Kidney (tissue), 13 donors: ENCODE measurements at regions not wholly inside any gene's neighbourhood (a gene's known extent, or its start where the extent isn't known, plus 50 kb on each side); places are given as distances from the start of the nearest gene placed in this dataset.

Source experiments
- DNase-seq, 5 donors: peaks; one replicate each; pipeline ENCODE4 v3.0.0-alpha.2; 2013 to 2020
- FAIRE-seq: peaks from 2 replicates; lab custom pipeline; 2012; peaks lifted over from hg19 to GRCh38; lab: Jason Lieb, UNC
- H3K27ac ChIP-seq, 2 donors: one replicate each; pipeline ENCODE4 v1.7.0; 2013; ENCODE audit warnings: low read depth in 2 of 2, low read length in 2 of 2, inconsistent platforms in 1 of 2
- H3K27me3 ChIP-seq: one replicate; pipeline ENCODE4 v1.7.1; 2013; ENCODE audit warnings: low read length, inconsistent platforms; ENCODE audit not compliant: control insufficient read depth, insufficient read depth
- H3K36me3 ChIP-seq, 3 donors: one replicate each; pipeline versions ENCODE4 v1.7.0 to v1.7.1; 2013; ENCODE audit warnings: low read length in 3 of 3, control low read depth in 1 of 3, inconsistent platforms in 1 of 3; ENCODE audit not compliant: insufficient read depth in 3 of 3, control insufficient read depth in 2 of 3
- H3K4me1 ChIP-seq, 3 donors: one replicate each; pipeline versions ENCODE4 v1.7.0 to v1.7.1; 2013; ENCODE audit warnings: low read length in 3 of 3, inconsistent platforms in 1 of 3, low read depth in 1 of 3; ENCODE audit not compliant: control insufficient read depth in 2 of 3, insufficient read depth in 2 of 3
- H3K4me3 ChIP-seq, 3 donors: one replicate each; pipeline versions ENCODE4 v1.7.0 to v1.8.1; 2013; ENCODE audit warnings: low read length in 3 of 3, control low read depth in 1 of 3, inconsistent platforms in 1 of 3
- H3K9ac ChIP-seq, 3 donors: one replicate each; pipeline versions ENCODE4 v1.7.0 to v1.7.1; 2013; ENCODE audit warnings: low read length in 3 of 3, control low read depth in 1 of 3, inconsistent platforms in 1 of 3
- H3K9me3 ChIP-seq, 3 donors: one replicate each; pipeline versions ENCODE4 v1.7.0 to v1.7.1; 2013; ENCODE audit warnings: low read length in 3 of 3, control low read depth in 1 of 3, inconsistent platforms in 1 of 3; ENCODE audit not compliant: control insufficient read depth in 2 of 3, insufficient read depth in 1 of 3
- CTCF ChIP-seq: IDR thresholded peaks from 3 replicates; pipeline ENCODE4 v1.5.1; 2012; ENCODE audit warnings: mild to moderate bottlenecking, moderate library complexity, borderline replicate concordance; ENCODE audit not compliant: insufficient read depth; ENCODE audit errors: extremely low read depth
- intact Hi-C: fragments of 100-400 bp; cut with DNase I; formaldehyde crosslinking; loops from one replicate; pipeline ENCODE4 v1.11.1; 2022
- donor health status: control.
- donor health status: control.
- donor health status: control.
- donor health status: control.
- donor health status: control.
- donor health status: DM: yes; HTN: yes; CAD: no.
- donor health status: Normal renal cell carcinoma (clear cell type).

DNA sequence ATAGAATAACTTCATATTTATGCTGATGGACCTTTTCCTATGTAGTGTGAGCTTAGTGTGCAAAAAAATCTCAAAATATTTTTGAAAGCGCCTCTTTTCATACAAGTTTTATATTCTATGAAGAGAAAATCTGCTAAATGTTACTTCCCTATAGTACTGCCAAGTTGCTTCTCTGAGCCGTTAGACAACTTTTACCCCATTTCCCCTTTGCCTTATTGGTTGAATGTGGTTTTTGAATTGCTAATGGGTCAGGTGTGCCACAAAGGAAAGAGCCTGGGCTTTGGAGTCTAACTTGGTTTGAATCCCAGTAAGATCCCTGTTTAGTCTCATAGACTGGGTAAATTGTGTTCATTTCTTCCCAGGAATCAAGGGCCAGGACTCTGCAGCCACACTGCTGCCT, 261.5 kb downstream of the SNX10 start:
- Histone ChIP-seq H3K27me3 (no peaks in the 10 kb centered on the region), H3K4me3 (no peak overlapping the region), H3K9ac (no peak overlapping the region), H3K4me1 (no peaks in the 10 kb centered on the region), H3K27ac (no peak overlapping the region), H3K9me3 (no peaks in the 10 kb centered on the region), H3K36me3 (no peaks in the 10 kb centered on the region)
- FAIRE-seq (no peak), DNase-seq (no peak)
- intact Hi-C loops = no loop called here
- TF ChIP-seq CTCF = no peak

DNA sequence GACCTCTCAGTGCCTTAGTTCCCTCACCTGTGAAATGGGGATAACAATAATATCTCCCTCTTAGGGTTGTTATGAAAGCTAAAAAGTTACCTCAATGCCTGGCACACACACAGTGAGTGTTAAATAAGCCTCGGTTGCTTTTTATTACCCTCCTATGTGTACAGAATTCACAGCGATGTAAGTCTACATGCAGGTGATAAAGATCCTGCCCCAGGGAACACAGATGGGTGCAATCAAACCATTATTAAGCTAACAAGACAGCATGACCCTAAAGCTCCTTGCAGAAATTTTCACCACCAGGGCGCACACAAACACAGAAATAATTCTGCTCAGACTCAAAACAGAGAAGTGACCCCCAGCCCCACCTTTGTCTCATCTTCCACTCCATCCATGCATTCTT, 261.9 kb downstream of the SNX10 start:
- H3K4me3 ChIP-seq = no peak overlapping the region
- no peaks in the 10 kb centered on the region for H3K27me3 ChIP-seq
- H3K4me1 ChIP-seq = no peaks in the 10 kb centered on the region
- H3K36me3 ChIP-seq = no peaks in the 10 kb centered on the region
- H3K9me3 ChIP-seq = no peaks in the 10 kb centered on the region
- FAIRE-seq (no peak), DNase-seq (no peak)
- intact Hi-C loops = no loop called here
- no peak for TF ChIP-seq CTCF
- no peak overlapping the region for H3K9ac ChIP-seq
- no peak overlapping the region for H3K27ac ChIP-seq

- no peaks in the 10 kb centered on the region for H3K9me3 ChIP-seq
- intact Hi-C loops = no loop called here
- H3K27me3 ChIP-seq = no peaks in the 10 kb centered on the region
- no peak for DNase-seq
- no peak for FAIRE-seq
- no peak overlapping the region for H3K27ac ChIP-seq
- H3K4me3 ChIP-seq = no peak overlapping the region
- TF ChIP-seq CTCF = no peak
- no peaks in the 10 kb centered on the region for H3K36me3 ChIP-seq
- H3K4me1 ChIP-seq = no peaks in the 10 kb centered on the region
- H3K9ac ChIP-seq = no peak overlapping the region
Observed at GRCh38 chr7:26554952-26555351, 263.3 kb downstream of the SNX10 start.
